Keratinocyte (primary cell): ENCODE measurements at regions not wholly inside any gene's neighbourhood (a gene's known extent, or its start where the extent isn't known, plus 50 kb on each side); places are given as distances from the start of the nearest gene placed in this dataset.

Source experiments
- DNase-seq: peaks from one replicate; pipeline ENCODE4 v3.0.0-alpha.2; 2011; ENCODE audit warnings: low read depth, missing footprints, low spot score
- FAIRE-seq: peaks from 2 replicates; lab custom pipeline; 2011; peaks lifted over from hg19 to GRCh38; lab: Jason Lieb, UNC
- H2AFZ ChIP-seq: 2 replicates; pipeline ENCODE4 v1.6.0; 2012; ENCODE audit warnings: low read length, control low read depth, inconsistent platforms; ENCODE audit not compliant: control insufficient read depth
- H3K27ac ChIP-seq: 2 replicates; pipeline ENCODE4 v1.5.1; 2011; ENCODE audit warnings: low read length; ENCODE audit not compliant: control insufficient read depth, insufficient read depth
- H3K27me3 ChIP-seq: 3 replicates; pipeline ENCODE4 v1.6.0; 2011; ENCODE audit warnings: low read length; ENCODE audit not compliant: control insufficient read depth, insufficient read depth; ENCODE audit errors: extremely low read depth
- H3K36me3 ChIP-seq, 2 experiments: 2 replicates in 1 of 2; 3 replicates in 1 of 2; pipeline ENCODE4 v1.5.1; 2011; ENCODE audit warnings: low read length in 2 of 2, mild to moderate bottlenecking in 1 of 2; ENCODE audit not compliant: control insufficient read depth in 2 of 2, insufficient read depth in 2 of 2; ENCODE audit errors: extremely low read depth in 1 of 2
- H3K4me1 ChIP-seq: 3 replicates; pipeline ENCODE4 v1.5.1; 2011; ENCODE audit warnings: low read length; ENCODE audit not compliant: control insufficient read depth, insufficient read depth; ENCODE audit errors: extremely low read depth
- H3K4me2 ChIP-seq: 3 replicates; pipeline ENCODE4 v1.6.0; 2011; ENCODE audit warnings: low read depth, low read length; ENCODE audit not compliant: control insufficient read depth, insufficient read depth; ENCODE audit errors: extremely low read depth
- H3K4me3 ChIP-seq, 3 experiments: fragments of 200-600 bp in 1 of 3; sonication (generic) in 1 of 3; 2 replicates in 2 of 3; 3 replicates in 1 of 3; pipeline ENCODE4 v1.5.1; 2011 to 2016; ENCODE audit warnings: low read length in 3 of 3, mild to moderate bottlenecking in 3 of 3, control low read depth in 2 of 3, inconsistent platforms in 1 of 3, low read depth in 1 of 3, mixed read lengths in 1 of 3, mixed run types in 1 of 3, moderate library complexity in 1 of 3; ENCODE audit not compliant: control insufficient read depth in 2 of 3, insufficient read depth in 2 of 3; ENCODE audit errors: extremely low read depth in 1 of 3
- H3K79me2 ChIP-seq: 2 replicates; pipeline ENCODE4 v1.6.0; 2012; ENCODE audit warnings: low read length; ENCODE audit not compliant: control insufficient read depth, insufficient read depth
- H3K9ac ChIP-seq: 3 replicates; pipeline ENCODE4 v1.6.0; 2011; ENCODE audit warnings: low read length; ENCODE audit not compliant: control insufficient read depth, insufficient read depth; ENCODE audit errors: extremely low read depth
- H3K9me1 ChIP-seq: 3 replicates; pipeline ENCODE4 v1.6.0; 2011; ENCODE audit warnings: low read length; ENCODE audit not compliant: control insufficient read depth, insufficient read depth; ENCODE audit errors: extremely low read depth
- H3K9me3 ChIP-seq: 2 replicates; pipeline ENCODE4 v1.5.1; 2012; ENCODE audit warnings: low read depth, low read length; ENCODE audit not compliant: control insufficient read depth
- H4K20me1 ChIP-seq: 3 replicates; pipeline ENCODE4 v1.6.0; 2011; ENCODE audit warnings: low read length; ENCODE audit not compliant: control insufficient read depth, insufficient read depth; ENCODE audit errors: extremely low read depth
- EZH2 ChIP-seq: IDR thresholded peaks from one replicate; pipeline ENCODE4 v1.6.1; 2012; ENCODE audit warnings: inconsistent platforms, mild to moderate bottlenecking, low read length, moderate library complexity
- dilution Hi-C: fragments of 300-500 bp; cut with MboI; formaldehyde crosslinking; loops from one replicate; pipeline ENCODE4 v1.7.0; 2020; ENCODE audit warnings: low sequenced_read_pairs; ENCODE audit not compliant: extremely low pct_ligation_motif_present
- TF ChIP-seq, protein P1 (sequence below), 3 experiments: IDR thresholded peaks in 1 of 3; conservative IDR thresholded peaks in 1 of 3; optimal IDR thresholded peaks in 1 of 3; 2 replicates in 2 of 3; 3 replicates in 1 of 3; pipeline versions ENCODE3 to v1.5.1; 2011; ENCODE audit warnings: low read length in 3 of 3, mild to moderate bottlenecking in 3 of 3, moderate library complexity in 2 of 3, control low read depth in 1 of 3, inconsistent platforms in 1 of 3; ENCODE audit not compliant: insufficient read depth in 2 of 3; ENCODE audit errors: extremely low read depth in 1 of 3

DNA sequence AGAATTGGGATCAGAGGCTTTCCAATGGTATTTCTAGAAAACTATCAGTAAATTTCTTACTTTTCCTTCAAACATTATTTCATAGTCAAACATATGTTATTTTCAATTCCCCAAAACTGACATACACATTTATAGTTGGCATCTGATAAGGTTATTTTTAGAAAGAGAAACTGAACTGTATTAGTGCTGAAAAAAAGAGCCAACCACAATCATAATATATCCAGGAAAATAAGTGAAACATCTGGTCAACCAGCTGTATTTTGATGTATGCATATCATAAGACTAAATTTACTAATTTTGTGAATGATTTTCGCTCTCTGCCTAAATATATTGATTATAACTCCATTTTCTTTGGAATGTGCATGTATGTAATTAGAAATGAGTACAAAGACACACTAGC lies 554.2 kb downstream of the FLRT2 start:
- Histone ChIP-seq H3K36me3 (no peaks in the 10 kb centered on the region), H3K27ac (no peak overlapping the region), H3K4me3 (no peak overlapping the region), H3K4me2 (no peak overlapping the region), H3K4me1 (no peaks in the 10 kb centered on the region), H4K20me1 (no peaks in the 10 kb centered on the region), H3K27me3 (no peaks in the 10 kb centered on the region), H3K79me2 (no peaks in the 10 kb centered on the region), H3K9me1 (no peaks in the 10 kb centered on the region), H3K9me3 (no peaks in the 10 kb centered on the region), H3K9ac (no peak overlapping the region), H2AFZ (no peak overlapping the region)
- dilution Hi-C loops: no loop called here
- TF ChIP-seq, protein P1, sequence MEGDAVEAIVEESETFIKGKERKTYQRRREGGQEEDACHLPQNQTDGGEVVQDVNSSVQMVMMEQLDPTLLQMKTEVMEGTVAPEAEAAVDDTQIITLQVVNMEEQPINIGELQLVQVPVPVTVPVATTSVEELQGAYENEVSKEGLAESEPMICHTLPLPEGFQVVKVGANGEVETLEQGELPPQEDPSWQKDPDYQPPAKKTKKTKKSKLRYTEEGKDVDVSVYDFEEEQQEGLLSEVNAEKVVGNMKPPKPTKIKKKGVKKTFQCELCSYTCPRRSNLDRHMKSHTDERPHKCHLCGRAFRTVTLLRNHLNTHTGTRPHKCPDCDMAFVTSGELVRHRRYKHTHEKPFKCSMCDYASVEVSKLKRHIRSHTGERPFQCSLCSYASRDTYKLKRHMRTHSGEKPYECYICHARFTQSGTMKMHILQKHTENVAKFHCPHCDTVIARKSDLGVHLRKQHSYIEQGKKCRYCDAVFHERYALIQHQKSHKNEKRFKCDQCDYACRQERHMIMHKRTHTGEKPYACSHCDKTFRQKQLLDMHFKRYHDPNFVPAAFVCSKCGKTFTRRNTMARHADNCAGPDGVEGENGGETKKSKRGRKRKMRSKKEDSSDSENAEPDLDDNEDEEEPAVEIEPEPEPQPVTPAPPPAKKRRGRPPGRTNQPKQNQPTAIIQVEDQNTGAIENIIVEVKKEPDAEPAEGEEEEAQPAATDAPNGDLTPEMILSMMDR (optimal IDR thresholded peaks at IDR 0.05 in 1 of 3, IDR thresholded peaks at IDR 0.05 in 1 of 3, conservative IDR thresholded peaks at IDR 0.05 in 1 of 3; ENCODE audit: extremely low read depth in 1 of 3, insufficient read depth in 2 of 3, low read length in 3 of 3): no peak
- TF ChIP-seq EZH2: no peak
- FAIRE-seq (no peak), DNase-seq (no peak)

- Histone ChIP-seq H3K27ac (no peak overlapping the region), H3K9ac (no peak overlapping the region), H3K4me2 (no peak overlapping the region), H3K79me2 (no peaks in the 10 kb centered on the region), H3K27me3 (no peaks in the 10 kb centered on the region), H3K36me3 (no peaks in the 10 kb centered on the region), H3K4me1 (no peaks in the 10 kb centered on the region), H3K4me3 (no peak overlapping the region), H3K9me3 (no peaks in the 10 kb centered on the region), H2AFZ (no peak overlapping the region), H3K9me1 (no peaks in the 10 kb centered on the region), H4K20me1 (no peaks in the 10 kb centered on the region)
- TF ChIP-seq EZH2: no peak
- TF ChIP-seq, protein P1 (optimal IDR thresholded peaks at IDR 0.05 in 1 of 3, IDR thresholded peaks at IDR 0.05 in 1 of 3, conservative IDR thresholded peaks at IDR 0.05 in 1 of 3; ENCODE audit: extremely low read depth in 1 of 3, insufficient read depth in 2 of 3, low read length in 3 of 3): no peak
- dilution Hi-C loops: no loop called here
- no peak for FAIRE-seq
- DNase-seq: no peak
These were observed 553.7 kb downstream of the FLRT2 start for GRCh38 chr14:86083616-86084015.
